IPS-15b (cell line): ENCODE measurements at regions not wholly inside any gene's neighbourhood (a gene's known extent, or its start where the extent isn't known, plus 50 kb on each side); places are given as distances from the start of the nearest gene placed in this dataset.
"Not testable (repeated sequence)": the region's sequence is repeated elsewhere in the genome, so short reads cannot be mapped to it uniquely, and the experiment has no call there.

Source experiments
- H3K27me3 ChIP-seq: one replicate; pipeline ENCODE4 v1.6.1; 2013; ENCODE audit warnings: low read length; ENCODE audit not compliant: control insufficient read depth, insufficient read depth
- H3K36me3 ChIP-seq: one replicate; pipeline ENCODE4 v1.6.1; 2013; ENCODE audit warnings: low read length; ENCODE audit not compliant: control insufficient read depth, insufficient read depth
- H3K4me1 ChIP-seq: one replicate; pipeline ENCODE4 v1.6.1; 2013; ENCODE audit warnings: mild to moderate bottlenecking, low read length; ENCODE audit not compliant: control insufficient read depth, insufficient read depth
- H3K4me3 ChIP-seq: one replicate; pipeline ENCODE4 v1.5.1; 2013; ENCODE audit warnings: low read depth, low read length
- H3K9ac ChIP-seq: one replicate; pipeline ENCODE4 v1.6.1; 2013; ENCODE audit warnings: low read depth, mild to moderate bottlenecking, low read length
- H3K9me3 ChIP-seq: one replicate; pipeline ENCODE4 v1.6.1; 2013; ENCODE audit warnings: mild to moderate bottlenecking, low read length; ENCODE audit not compliant: control insufficient read depth, insufficient read depth

DNA sequence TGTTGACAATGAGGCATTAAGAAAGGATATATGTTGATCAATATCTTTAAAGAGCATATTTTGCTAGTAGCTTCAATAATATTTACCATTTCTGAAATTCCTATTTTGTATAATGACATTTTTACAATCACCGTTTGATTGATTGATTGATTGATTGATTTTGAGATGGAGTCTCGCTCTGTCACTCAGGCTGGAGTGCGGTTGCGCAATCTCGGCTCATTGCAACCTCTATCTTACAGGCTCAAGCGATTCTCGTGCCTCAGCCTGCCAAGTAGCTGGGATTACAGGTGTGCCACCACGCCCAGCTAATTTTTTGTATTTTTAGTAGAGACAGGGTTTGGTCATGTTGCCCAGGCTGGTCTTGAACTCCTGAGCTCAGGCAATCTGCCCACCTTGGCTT lies 150.9 kb upstream of the TEX13D start:
- not testable (repeated sequence) for H3K36me3 ChIP-seq, H3K9ac ChIP-seq, H3K27me3 ChIP-seq

DNA sequence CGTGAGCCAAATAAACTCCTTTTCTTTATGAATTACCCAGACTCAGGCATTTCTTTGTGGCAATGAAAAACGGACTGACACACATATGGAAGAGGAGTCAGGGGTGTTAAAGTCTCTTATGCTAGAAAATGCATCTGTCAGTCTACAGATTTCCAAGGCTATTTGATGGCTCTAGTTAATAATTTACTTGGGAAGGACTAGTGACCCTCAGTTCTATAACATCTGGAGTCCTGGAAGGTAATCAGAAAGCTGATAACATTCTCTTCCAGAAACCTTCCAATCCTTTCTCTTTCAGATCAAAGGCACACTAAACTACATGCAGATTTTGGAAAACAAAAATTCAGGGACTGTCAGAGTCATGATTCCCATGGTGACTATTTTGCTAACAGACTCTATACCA lies 142.0 kb upstream of the TEX13D start:
- Histone ChIP-seq H3K9me3 (no peaks in the 10 kb centered on the region), H3K36me3 (no peaks in the 10 kb centered on the region), H3K9ac (no peak overlapping the region), H3K27me3 (no peaks in the 10 kb centered on the region), H3K4me1 (no peaks in the 10 kb centered on the region), H3K4me3 (no peak overlapping the region)

More for the DNA sequence above, 150.9 kb upstream of the TEX13D start:
- not testable (repeated sequence) for H3K4me1 ChIP-seq, H3K4me3 ChIP-seq, H3K9me3 ChIP-seq

DNA sequence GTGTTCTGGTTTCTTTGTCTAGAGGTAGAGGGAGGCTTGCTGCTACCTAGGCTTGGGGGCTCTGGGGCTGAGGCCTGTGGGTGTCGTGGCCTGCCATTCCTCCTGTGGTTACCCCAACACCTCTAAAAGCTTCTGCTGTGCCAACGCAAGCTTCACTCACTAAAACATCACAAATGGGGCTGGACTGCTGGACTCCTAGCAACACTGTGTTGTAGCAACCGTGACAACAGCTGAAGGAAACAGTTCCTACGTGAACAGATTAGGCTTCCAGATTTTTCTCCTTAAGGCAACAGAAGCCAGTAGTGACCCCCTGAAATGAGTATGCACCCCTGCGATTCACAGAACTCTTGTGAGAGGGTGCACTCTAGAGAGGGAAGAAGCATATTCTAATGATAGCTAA lies 138.3 kb upstream of the TEX13D start:
- no peaks in the 10 kb centered on the region for H3K36me3 ChIP-seq
- H3K4me3 ChIP-seq = no peak overlapping the region
- no peaks in the 10 kb centered on the region for H3K4me1 ChIP-seq
- no peak overlapping the region for H3K9ac ChIP-seq
- H3K27me3 ChIP-seq = no peaks in the 10 kb centered on the region
- H3K9me3 ChIP-seq = no peaks in the 10 kb centered on the region

DNA sequence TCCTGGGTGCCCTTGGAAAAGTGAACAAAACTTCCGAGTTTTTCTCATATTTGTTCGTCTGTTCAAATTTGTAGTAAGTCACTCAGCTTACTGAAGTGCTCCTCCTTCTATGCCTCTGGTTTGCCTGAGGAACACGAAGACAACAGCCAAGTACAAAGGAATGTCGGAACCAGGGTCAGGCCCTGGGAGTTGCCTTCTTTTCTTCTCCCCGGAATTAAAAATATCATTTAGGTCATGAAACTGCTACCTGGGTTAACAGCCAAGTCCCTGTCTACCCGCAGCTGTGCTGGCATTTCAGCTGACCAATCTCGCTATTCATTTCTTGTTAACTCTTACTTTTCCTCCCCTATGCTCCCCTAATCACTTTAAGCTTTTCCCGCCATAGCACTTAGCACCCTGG lies 137.6 kb upstream of the TEX13D start:
- no peak overlapping the region for H3K4me3 ChIP-seq
- no peaks in the 10 kb centered on the region for H3K4me1 ChIP-seq
- no peak overlapping the region for H3K9ac ChIP-seq
- no peaks in the 10 kb centered on the region for H3K9me3 ChIP-seq
- H3K36me3 ChIP-seq = no peaks in the 10 kb centered on the region
- H3K27me3 ChIP-seq = no peaks in the 10 kb centered on the region

DNA sequence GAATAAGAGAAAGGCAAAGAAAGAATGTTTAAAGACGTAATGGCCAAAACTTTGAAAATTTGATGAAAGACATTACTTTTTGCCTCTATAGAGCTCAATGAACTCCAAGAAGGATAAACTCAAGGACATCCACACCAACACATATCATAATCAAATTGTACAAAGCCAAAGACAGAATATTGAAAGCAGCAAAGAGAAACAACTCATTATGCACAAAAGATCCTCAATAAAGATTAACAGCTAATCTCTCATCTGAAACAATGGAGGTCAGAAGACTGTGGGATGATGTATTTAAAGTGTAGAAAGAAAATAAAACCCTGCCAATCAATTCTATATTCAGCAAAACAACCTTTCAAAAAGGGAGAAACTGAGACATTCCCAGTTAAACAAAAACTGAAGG lies 129.1 kb upstream of the TEX13D start:
- Histone ChIP-seq H3K4me3 (no peak overlapping the region), H3K27me3 (no peaks in the 10 kb centered on the region), H3K9ac (no peak overlapping the region), H3K36me3 (no peaks in the 10 kb centered on the region), H3K9me3 (no peaks in the 10 kb centered on the region), H3K4me1 (no peaks in the 10 kb centered on the region)

DNA sequence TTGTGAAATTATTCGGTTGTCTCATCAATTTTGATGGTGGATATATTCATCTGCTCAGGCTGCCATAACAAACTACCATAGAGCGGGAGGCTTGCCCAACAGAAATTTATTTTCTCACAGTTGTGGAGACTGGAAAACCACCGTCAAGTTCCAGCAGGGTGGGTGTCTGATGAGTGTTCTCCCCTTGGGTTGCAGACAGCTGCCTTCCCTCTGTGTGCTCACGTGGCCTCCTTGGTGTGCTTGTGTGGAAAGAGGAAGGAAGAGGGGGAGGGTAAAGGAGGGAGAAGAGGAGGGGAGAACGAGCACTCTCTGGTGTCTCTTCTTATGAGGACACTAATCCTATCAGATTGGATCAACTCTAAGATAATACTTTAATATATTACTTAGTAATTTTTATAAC lies 123.8 kb upstream of the TEX13D start:
- Histone ChIP-seq H3K9me3 (no peaks in the 10 kb centered on the region), H3K9ac (no peak overlapping the region), H3K4me1 (no peaks in the 10 kb centered on the region), H3K4me3 (no peak overlapping the region), H3K27me3 (no peaks in the 10 kb centered on the region), H3K36me3 (no peaks in the 10 kb centered on the region)

DNA sequence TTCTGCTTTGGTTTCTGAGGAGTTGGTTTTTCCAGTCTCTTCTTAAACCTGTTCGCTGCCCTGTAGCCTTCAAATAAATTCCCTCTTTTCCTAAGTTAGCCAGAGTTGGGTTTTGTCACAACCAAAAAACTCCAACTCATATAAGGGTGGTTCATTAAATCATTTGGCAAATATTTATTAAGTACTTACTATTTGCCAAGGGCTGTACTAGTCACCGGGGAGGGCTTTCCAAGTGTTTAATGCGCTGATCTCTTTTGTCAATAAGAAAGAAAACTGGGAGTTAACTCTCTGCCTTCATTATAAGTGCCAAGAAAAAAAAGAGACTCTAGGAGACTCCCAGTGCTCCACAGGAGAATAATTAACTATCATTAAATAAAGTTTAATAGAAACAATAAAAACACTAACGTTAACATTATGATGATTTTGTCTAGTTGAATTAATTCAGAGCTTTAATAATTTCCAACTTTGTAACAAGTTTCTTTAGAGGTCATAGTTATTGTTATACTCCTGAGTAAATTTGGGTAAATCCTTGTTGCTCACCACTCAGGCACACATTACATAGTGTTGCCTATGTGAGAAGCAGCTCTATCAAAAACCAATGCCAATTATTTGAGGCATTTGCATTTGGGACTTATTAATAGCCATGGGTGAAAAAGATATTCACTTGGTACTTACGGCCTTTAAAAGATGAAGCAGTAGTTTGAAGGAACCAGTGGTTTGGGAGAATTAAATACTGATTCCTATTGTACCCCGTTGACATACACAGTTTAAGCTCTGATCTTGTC lies 122.5 kb upstream of the TEX13D start:
- Histone ChIP-seq H3K9me3 (no peaks in the 10 kb centered on the region), H3K4me3 (no peak overlapping the region), H3K9ac (no peak overlapping the region), H3K27me3 (no peaks in the 10 kb centered on the region), H3K36me3 (no peaks in the 10 kb centered on the region), H3K4me1 (no peaks in the 10 kb centered on the region)

DNA sequence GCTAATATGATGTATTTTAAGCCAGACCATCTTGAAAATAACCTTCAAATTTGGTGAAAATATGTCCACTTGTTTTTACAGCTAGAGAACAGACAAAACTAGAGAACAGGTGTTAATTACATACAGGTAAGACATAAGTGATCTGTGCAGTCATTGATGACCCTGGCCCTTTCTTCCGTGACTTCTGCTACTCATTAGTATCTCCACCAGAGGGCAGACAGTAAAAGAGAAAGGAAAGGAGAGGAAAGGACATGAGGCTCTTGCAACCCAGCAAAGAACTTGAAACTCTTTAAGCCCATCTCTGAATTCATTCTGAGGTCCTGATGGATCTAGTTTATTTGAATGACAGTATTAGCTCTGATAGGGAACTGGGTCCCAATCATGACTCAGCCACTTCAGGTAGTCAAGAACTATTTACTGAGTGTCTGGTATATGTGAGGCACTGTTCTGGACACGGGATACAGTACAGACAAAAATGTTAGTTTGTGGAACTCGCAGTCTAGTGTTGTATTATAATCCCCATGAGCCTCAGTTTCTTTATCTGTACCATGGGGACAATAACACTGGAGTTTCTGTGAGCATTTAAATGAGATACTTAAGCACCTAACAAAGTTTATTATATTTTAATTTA lies 121.0 kb upstream of the TEX13D start:
- Histone ChIP-seq H3K4me1 (peaks cover 3% of the 10 kb centered on the region), H3K9me3 (no peaks in the 10 kb centered on the region), H3K4me3 (no peak overlapping the region), H3K9ac (no peak overlapping the region), H3K27me3 (no peaks in the 10 kb centered on the region), H3K36me3 (no peaks in the 10 kb centered on the region)

DNA sequence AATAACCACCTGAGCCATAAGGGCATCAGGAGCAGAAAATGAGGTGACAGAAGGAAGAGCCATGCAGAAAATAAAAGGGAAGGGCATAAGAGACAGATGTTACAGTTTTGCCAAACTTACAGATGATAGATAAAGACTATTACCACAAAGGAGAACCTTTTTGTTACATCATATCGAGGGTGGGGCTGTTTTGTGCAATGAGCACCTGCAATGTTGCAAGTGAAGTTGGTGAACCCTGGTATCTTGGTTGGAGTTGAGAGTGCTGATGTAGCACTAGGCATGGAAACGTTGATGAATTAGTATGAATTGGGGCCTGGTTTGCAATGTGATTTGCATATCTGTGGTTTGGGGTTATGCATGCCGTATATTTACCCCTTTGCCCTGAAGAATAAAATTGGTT lies 119.8 kb upstream of the TEX13D start:
- Histone ChIP-seq H3K9me3 (no peaks in the 10 kb centered on the region), H3K4me3 (no peak overlapping the region), H3K4me1 (peaks cover 14% of the 10 kb centered on the region), H3K36me3 (no peaks in the 10 kb centered on the region), H3K27me3 (no peaks in the 10 kb centered on the region), H3K9ac (no peak overlapping the region)

DNA sequence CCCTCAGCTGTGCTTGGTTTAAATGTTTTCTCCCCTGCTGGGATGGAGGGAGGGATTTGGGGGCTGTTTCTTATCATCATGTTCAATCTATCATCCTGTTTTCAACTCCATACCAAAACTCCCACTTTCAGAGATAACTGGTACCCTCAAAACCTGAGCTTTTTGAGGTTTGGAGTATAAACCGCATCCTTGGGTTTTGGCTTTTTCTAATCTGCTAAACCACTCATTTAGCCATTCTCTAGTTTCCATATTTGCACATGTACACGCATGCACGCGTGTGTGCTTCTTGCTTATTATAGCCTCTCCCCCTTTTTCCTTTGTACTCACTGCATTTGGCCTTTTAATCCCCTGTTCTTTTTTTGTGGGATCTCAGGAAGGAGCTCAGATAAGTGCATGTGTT lies 116.7 kb upstream of the TEX13D start:
- H3K36me3 ChIP-seq = no peaks in the 10 kb centered on the region
- H3K9me3 ChIP-seq = no peaks in the 10 kb centered on the region
- H3K4me1 ChIP-seq = peaks cover 23% of the 10 kb centered on the region
- no peaks in the 10 kb centered on the region for H3K27me3 ChIP-seq
- H3K9ac ChIP-seq = no peak overlapping the region
- no peak overlapping the region for H3K4me3 ChIP-seq

DNA sequence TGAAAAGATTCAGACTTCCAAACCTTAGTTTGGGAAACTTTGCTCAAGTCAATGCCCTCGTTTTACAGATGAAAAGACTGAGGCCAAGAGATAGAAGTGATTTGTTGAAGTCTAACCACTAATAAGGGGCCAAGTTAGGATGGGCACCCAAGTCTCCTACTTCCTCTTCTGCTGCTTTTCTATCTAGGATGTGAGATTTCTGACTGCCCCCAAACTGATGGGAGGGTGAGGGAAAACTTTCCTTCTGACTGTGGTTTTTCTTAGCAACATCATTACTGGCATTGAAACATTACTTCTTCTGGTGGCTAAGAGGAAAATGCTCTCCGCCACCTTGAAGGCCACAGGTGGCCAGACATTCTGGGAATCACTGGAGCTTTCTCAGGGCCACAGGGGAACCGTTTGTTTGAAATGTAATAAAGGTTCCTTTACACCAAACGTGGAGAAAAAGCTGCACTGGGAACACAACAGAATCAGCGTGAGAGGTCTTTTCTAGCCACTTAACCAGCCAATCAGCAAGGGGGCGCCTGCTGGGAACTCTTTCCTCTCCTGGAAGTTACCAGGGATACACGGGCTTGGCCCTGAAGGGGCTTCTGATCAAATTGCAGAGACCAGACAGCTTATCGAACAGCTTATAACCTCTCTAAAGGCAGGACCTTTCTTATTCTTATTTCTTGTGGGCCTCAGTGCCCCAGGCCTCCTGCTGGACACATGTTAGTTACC lies 115.9 kb upstream of the TEX13D start:
- no peaks in the 10 kb centered on the region for H3K9me3 ChIP-seq
- peaks cover 23% of the 10 kb centered on the region for H3K4me1 ChIP-seq
- H3K27me3 ChIP-seq = no peaks in the 10 kb centered on the region
- H3K9ac ChIP-seq = no peak overlapping the region
- H3K4me3 ChIP-seq = no peak overlapping the region
- no peaks in the 10 kb centered on the region for H3K36me3 ChIP-seq
